Smooth muscle cell (in vitro differentiated cells): ENCODE measurements at regions not wholly inside any gene's neighbourhood (a gene's known extent, or its start where the extent isn't known, plus 50 kb on each side); places are given as distances from the start of the nearest gene placed in this dataset.
A peak's percentile ranks its signal among the peaks of the same experiment; 100 is the strongest.

Source experiments
- DNase-seq: peaks from one replicate; lab custom pipeline; 2025; ENCODE audit not compliant: unreplicated experiment; lab: John Stamatoyannopoulos, UW
- H2AFZ ChIP-seq: fragments of 200-600 bp; sonication (generic); 2 replicates; pipeline ENCODE4 v1.6.0; 2016; ENCODE audit warnings: antibody characterized with exemption, low read depth, mild to moderate bottlenecking
- H3F3A ChIP-seq: fragments of 200-600 bp; sonication (generic); 2 replicates; pipeline ENCODE4 v1.6.0; 2017; ENCODE audit warnings: antibody characterized with exemption, low read depth
- H3K27ac ChIP-seq: fragments of 200-600 bp; sonication (generic); 2 replicates; pipeline ENCODE4 v1.5.1; 2016; ENCODE audit warnings: low read depth, mild to moderate bottlenecking
- H3K27me3 ChIP-seq: fragments of 200-600 bp; sonication (generic); 2 replicates; pipeline ENCODE4 v1.6.1; 2016; ENCODE audit warnings: low read depth, mild to moderate bottlenecking
- H3K36me3 ChIP-seq: fragments of 200-600 bp; sonication (generic); 2 replicates; pipeline ENCODE4 v1.5.1; 2016; ENCODE audit warnings: low read depth
- H3K4me1 ChIP-seq: fragments of 200-600 bp; sonication (generic); 2 replicates; pipeline ENCODE4 v1.5.1; 2016; ENCODE audit warnings: low read depth
- H3K4me2 ChIP-seq: fragments of 200-600 bp; sonication (generic); 2 replicates; pipeline ENCODE4 v1.6.0; 2016; ENCODE audit warnings: mild to moderate bottlenecking
- H3K4me3 ChIP-seq: fragments of 200-600 bp; sonication (generic); 2 replicates; pipeline ENCODE4 v1.5.1; 2016; ENCODE audit warnings: mild to moderate bottlenecking
- H3K79me2 ChIP-seq: fragments of 200-600 bp; sonication (generic); 2 replicates; pipeline ENCODE4 v1.6.0; 2016; ENCODE audit warnings: low read depth, mild to moderate bottlenecking
- H3K9ac ChIP-seq: fragments of 200-600 bp; sonication (generic); 2 replicates; pipeline ENCODE4 v1.6.0; 2016; ENCODE audit warnings: low read depth
- H3K9me3 ChIP-seq: fragments of 200-600 bp; sonication (generic); replicated peaks from 2 replicates; pipeline ENCODE4 v1.5.1; 2016; ENCODE audit warnings: low read depth
- H4K20me1 ChIP-seq: fragments of 200-600 bp; sonication (generic); 2 replicates; pipeline ENCODE4 v1.6.0; 2016; ENCODE audit warnings: low read depth
- WGBS: methylation state at CpG from one replicate; pipeline ENCODE4 v1.1.7; 2016; ENCODE audit warnings: low lambda C conversion rate; 5-methylcytosine and 5-hydroxymethylcytosine counted together
- TF ChIP-seq, protein P1 (sequence below): fragments of 200-600 bp; sonication (generic); IDR thresholded peaks from 2 replicates; pipeline ENCODE4 v1.5.1; 2017; ENCODE audit warnings: borderline replicate concordance, mild to moderate bottlenecking, antibody characterized with exemption; ENCODE audit not compliant: insufficient read depth, poor library complexity, severe bottlenecking

DNA sequence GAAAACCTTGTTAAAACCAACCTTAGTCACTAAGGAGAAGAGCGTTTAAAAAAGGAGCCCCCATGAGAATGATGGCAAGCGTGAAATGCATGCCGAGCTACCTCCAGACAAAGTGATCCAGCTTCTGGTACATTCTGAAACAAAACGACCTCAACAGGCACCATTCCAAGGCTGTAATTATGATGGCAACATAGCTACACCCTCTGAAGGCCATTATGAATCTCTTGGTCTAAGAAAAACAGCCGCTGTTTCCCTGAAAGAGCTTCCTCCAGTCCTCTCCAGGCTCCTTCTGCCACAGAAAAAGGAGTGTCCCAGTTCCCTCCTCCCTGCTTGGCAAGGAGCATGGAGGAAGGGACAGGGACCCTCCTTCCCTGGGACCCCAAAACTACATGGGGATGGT, 50.0 kb upstream of the ABLIM1 start:
- no peak for DNase-seq
- Histone ChIP-seq H3K27me3 (no peaks in the 10 kb centered on the region), H3K9ac (no peak overlapping the region), H4K20me1 (no peaks in the 10 kb centered on the region), H3K79me2 (no peaks in the 10 kb centered on the region), H2AFZ (no peak overlapping the region), H3K27ac (peak overlapping the region; percentile 82), H3K9me3 (no peaks in the 10 kb centered on the region), H3K4me1 (no peaks in the 10 kb centered on the region), H3F3A (no peaks in the 10 kb centered on the region), H3K4me3 (no peak overlapping the region), H3K36me3 (no peaks in the 10 kb centered on the region), H3K4me2 (no peak overlapping the region)
- TF ChIP-seq, protein P1, sequence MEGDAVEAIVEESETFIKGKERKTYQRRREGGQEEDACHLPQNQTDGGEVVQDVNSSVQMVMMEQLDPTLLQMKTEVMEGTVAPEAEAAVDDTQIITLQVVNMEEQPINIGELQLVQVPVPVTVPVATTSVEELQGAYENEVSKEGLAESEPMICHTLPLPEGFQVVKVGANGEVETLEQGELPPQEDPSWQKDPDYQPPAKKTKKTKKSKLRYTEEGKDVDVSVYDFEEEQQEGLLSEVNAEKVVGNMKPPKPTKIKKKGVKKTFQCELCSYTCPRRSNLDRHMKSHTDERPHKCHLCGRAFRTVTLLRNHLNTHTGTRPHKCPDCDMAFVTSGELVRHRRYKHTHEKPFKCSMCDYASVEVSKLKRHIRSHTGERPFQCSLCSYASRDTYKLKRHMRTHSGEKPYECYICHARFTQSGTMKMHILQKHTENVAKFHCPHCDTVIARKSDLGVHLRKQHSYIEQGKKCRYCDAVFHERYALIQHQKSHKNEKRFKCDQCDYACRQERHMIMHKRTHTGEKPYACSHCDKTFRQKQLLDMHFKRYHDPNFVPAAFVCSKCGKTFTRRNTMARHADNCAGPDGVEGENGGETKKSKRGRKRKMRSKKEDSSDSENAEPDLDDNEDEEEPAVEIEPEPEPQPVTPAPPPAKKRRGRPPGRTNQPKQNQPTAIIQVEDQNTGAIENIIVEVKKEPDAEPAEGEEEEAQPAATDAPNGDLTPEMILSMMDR: no peak
- WGBS: 84% methylated on average over 5 of the region's 5 CpGs

DNA sequence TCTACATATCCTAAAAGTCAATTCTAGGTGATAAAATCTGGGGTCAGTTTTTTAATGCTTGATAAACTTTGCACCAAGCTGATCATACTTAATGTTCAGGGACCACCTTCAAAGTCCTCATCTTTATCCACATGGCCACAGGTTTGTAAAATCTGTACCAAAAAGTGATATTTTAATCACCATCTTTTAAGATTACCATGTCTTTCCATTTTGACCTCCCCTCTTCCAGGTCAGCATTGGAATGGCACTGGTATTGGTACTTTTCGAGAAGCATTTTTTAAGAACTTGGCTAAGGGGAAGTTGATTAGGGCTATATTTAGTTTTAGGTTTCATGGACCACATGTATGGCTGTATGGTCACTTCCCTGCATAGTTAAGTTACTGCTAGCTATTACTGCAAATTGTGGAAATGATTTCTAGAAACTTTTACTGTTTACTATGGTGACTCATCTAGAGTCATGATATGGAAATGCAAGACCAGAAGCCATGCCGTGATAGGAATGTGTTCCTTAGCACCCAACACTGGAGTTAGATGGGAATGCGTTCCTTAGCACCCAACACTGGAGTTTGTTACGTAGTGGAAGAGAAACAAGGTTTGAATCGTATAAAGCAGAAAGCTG, 50.8 kb upstream of the ABLIM1 start:
- DNase-seq: no peak
- WGBS: 15% methylated on average over 5 of the region's 5 CpGs

DNA sequence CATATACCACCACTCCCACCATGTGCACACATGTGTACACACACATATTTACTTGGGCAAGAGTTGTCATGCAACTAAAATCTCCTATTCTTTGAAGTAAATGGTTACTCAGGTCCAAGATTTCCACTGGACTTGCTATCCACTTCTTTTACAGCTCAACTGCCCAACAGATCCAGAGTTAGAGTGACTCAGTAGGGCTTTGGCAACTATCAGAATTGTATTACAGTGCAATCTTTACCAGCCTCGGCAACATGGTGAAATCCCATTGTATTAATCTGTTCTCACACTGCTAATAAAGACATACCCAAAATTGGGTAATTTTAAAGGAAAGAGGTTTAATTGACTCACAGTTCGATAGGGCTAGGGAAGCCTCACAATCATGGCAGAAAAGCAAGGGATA, 51.9 kb upstream of the ABLIM1 start:
- H3K27ac ChIP-seq: peak overlapping the region; percentile 82
- TF ChIP-seq, protein P1: no peak
- no peaks in the 10 kb centered on the region for H4K20me1 ChIP-seq
- WGBS: 84% methylated on average over 2 of the region's 2 CpGs
- no peaks in the 10 kb centered on the region for H3K9me3 ChIP-seq
- H3K27me3 ChIP-seq: no peaks in the 10 kb centered on the region
- no peak for DNase-seq
- no peak overlapping the region for H2AFZ ChIP-seq
- no peaks in the 10 kb centered on the region for H3F3A ChIP-seq
- H3K4me1 ChIP-seq: peaks cover 11% of the 10 kb centered on the region
- no peak overlapping the region for H3K4me3 ChIP-seq
- H3K4me2 ChIP-seq: no peak overlapping the region
- H3K9ac ChIP-seq: no peak overlapping the region
- no peaks in the 10 kb centered on the region for H3K79me2 ChIP-seq
- no peaks in the 10 kb centered on the region for H3K36me3 ChIP-seq

More for the DNA sequence above, 50.8 kb upstream of the ABLIM1 start:
- no peak overlapping the region for H3K4me3 ChIP-seq
- peak overlapping the region; percentile 51 for H3K4me2 ChIP-seq
- peaks cover 3% of the 10 kb centered on the region for H3K4me1 ChIP-seq
- H3K27ac ChIP-seq: peak overlapping the region; percentile 82
- peak overlapping the region; percentile 55 for H3K9ac ChIP-seq
- no peaks in the 10 kb centered on the region for H3K9me3 ChIP-seq
- H4K20me1 ChIP-seq: no peaks in the 10 kb centered on the region
- no peak overlapping the region for H2AFZ ChIP-seq
- no peaks in the 10 kb centered on the region for H3F3A ChIP-seq
- no peaks in the 10 kb centered on the region for H3K27me3 ChIP-seq
- TF ChIP-seq, protein P1: no peak
- no peaks in the 10 kb centered on the region for H3K79me2 ChIP-seq
- no peaks in the 10 kb centered on the region for H3K36me3 ChIP-seq
